ENCODE measurements at regions not wholly inside any gene's neighbourhood (a gene's known extent, or its start where the extent isn't known, plus 50 kb on each side); places are given as distances from the start of the nearest gene placed in this dataset.

GRCh38 chr4:27398631-27399310, 538.1 kb downstream of the STIM2 start:
- WGBS (ENCODE audit: low lambda C conversion rate): 33% methylated on average over 7 of the region's 7 CpGs
- Histone ChIP-seq H3K9ac (no peak overlapping the region), H4K20me1 (ENCODE audit: insufficient read depth) (no peaks in the 10 kb centered on the region), H3F3A (replicated peaks; ENCODE audit: insufficient read depth) (no peaks in the 10 kb centered on the region), H3K4me3 (ENCODE audit: low read depth in 2 of 2, low read length in 1 of 2) (no peak overlapping the region), H3K9me2 (no peaks in the 10 kb centered on the region), H3K79me2 (ENCODE audit: insufficient read depth) (no peaks in the 10 kb centered on the region), H3K4me1 (ENCODE audit: control insufficient read depth in 1 of 2, insufficient read depth in 2 of 2, low read depth in 1 of 2, low read length in 1 of 2) (0 out of 4 replicates have a peak, but pooled peaks cover 0 to 5% of the 10 kb centered on the region in 2 experiments), H3K36me3 (replicated peaks in 1 of 2; ENCODE audit: control insufficient read depth in 1 of 2, insufficient read depth in 2 of 2, low read length in 1 of 2) (no peaks in the 10 kb centered on the region), H3K4me2 (no peak overlapping the region), H3K27ac (ENCODE audit: low read depth in 2 of 2, low read length in 1 of 2) (no peak overlapping the region), H2AFZ (ENCODE audit: low read depth) (0 out of 2 replicates have a peak overlapping the region, but pooled peaks have one; percentile 11), H3K27me3 (ENCODE audit: insufficient read depth) (no peaks in the 10 kb centered on the region), H3K9me3 (no peaks in the 10 kb centered on the region)
- TF ChIP-seq RAD21 (IDR thresholded peaks at IDR 0.05; ENCODE audit: low read length): no peak
- no peak for TF ChIP-seq TEAD4 (IDR thresholded peaks at IDR 0.05; ENCODE audit: borderline replicate concordance, insufficient read depth)
- no peak for TF ChIP-seq MAX (IDR thresholded peaks at IDR 0.05; ENCODE audit: low read depth)
- no peak for TF ChIP-seq CTCF (IDR thresholded peaks at IDR 0.05)
- TF ChIP-seq NRF1 (IDR thresholded peaks at IDR 0.05; ENCODE audit: low read depth, low read length): no peak
- no peak for TF ChIP-seq MXI1 (IDR thresholded peaks at IDR 0.05; ENCODE audit: low read depth, low read length)
- TF ChIP-seq PBX3 (IDR thresholded peaks at IDR 0.05): no peak
- TF ChIP-seq SIN3A (IDR thresholded peaks at IDR 0.05; ENCODE audit: borderline replicate concordance, low read depth, low read length): no peak
- TF ChIP-seq FOSL2 (IDR thresholded peaks at IDR 0.05; ENCODE audit: borderline replicate concordance, low read depth): no peak
- TF ChIP-seq POLR2AphosphoS5 (IDR thresholded peaks at IDR 0.05; ENCODE audit: low read depth, low read length): no peak
- TF ChIP-seq GATA2 (CRISPR knock-in tag; IDR thresholded peaks at IDR 0.05): no peak
- TF ChIP-seq MEF2A (IDR thresholded peaks at IDR 0.05; ENCODE audit: borderline replicate concordance, low read depth): no peak
- no peak for TF ChIP-seq USF1 (IDR thresholded peaks at IDR 0.05; ENCODE audit: borderline replicate concordance, low read depth)
- TF ChIP-seq EZH2phosphoT487 (IDR thresholded peaks at IDR 0.05; ENCODE audit: borderline replicate concordance, low read depth): no peak
- no peak for TF ChIP-seq JUND (IDR thresholded peaks at IDR 0.05)
- no peak for DNase-seq
- ChIA-PET CTCF (no interaction called here), POLR2A (no interaction called here)

Measured in SK-N-SH (cell line).